Thyroid gland (tissue), 4 donors: ENCODE measurements at regions not wholly inside any gene's neighbourhood (a gene's known extent, or its start where the extent isn't known, plus 50 kb on each side); places are given as distances from the start of the nearest gene placed in this dataset.

Experiments used
- DNase-seq, 2 donors: peaks; one replicate each; pipeline ENCODE4 v3.0.0-alpha.2; 2019
- H3K27ac ChIP-seq, 3 donors: fragments of 200-600 bp; sonication (generic); 1 replicate in 2 of 3; 2 replicates in 1 of 3; pipeline ENCODE4 v1.5.1; 2016 to 2019; ENCODE audit warnings: mild to moderate bottlenecking in 1 of 3, moderate library complexity in 1 of 3
- H3K27me3 ChIP-seq: fragments of 200-600 bp; sonication (generic); one replicate; pipeline ENCODE4 v1.5.1; 2019
- H3K36me3 ChIP-seq, 2 donors: fragments of 200-600 bp; sonication (generic); one replicate each; pipeline ENCODE4 v1.5.1; 2016 to 2019
- H3K4me1 ChIP-seq, 2 donors: fragments of 200-600 bp; sonication (generic); one replicate each; pipeline ENCODE4 v1.5.1; 2017 to 2019
- H3K4me3 ChIP-seq, 3 donors: fragments of 200-600 bp; sonication (generic); replicated peaks in 1 of 3; 1 replicate in 2 of 3; 2 replicates in 1 of 3; pipeline ENCODE4 v1.5.1; 2016; ENCODE audit warnings: mild to moderate bottlenecking in 1 of 3
- H3K9me3 ChIP-seq: fragments of 200-600 bp; sonication (generic); one replicate; pipeline ENCODE4 v1.5.1; 2017
- CTCF ChIP-seq, 6 experiments: fragments of 200-600 bp in 3 of 6; fragments of 450-650 bp in 3 of 6; sonication (generic) in 3 of 6; IDR thresholded peaks; one replicate each; pipeline ENCODE4 v1.5.1; 2016 to 2019; ENCODE audit warnings: antibody characterized with exemption in 6 of 6, mild to moderate bottlenecking in 2 of 6, inconsistent platforms in 1 of 6, moderate library complexity in 1 of 6
- POLR2A ChIP-seq, 2 donors: fragments of 450-650 bp; IDR thresholded peaks; one replicate each; pipeline ENCODE4 v1.6.1; 2017; ENCODE audit warnings: antibody characterized with exemption in 2 of 2, mild to moderate bottlenecking in 2 of 2, moderate library complexity in 1 of 2
- WGBS, 2 donors: methylation state at CpG; one replicate each; pipeline ENCODE4 v1.1.5; 2017; 5-methylcytosine and 5-hydroxymethylcytosine counted together
- intact Hi-C: fragments of 100-400 bp; cut with DNase I; formaldehyde crosslinking; loops from one replicate; pipeline ENCODE4 v1.15.1; 2023

GRCh38 chr12:58563621-58564020 is 356.7 kb downstream of the LRIG3 start:
- no peaks in the 10 kb centered on the region for H3K27me3 ChIP-seq
- intact Hi-C loops = no loop called here
- H3K9me3 ChIP-seq = no peaks in the 10 kb centered on the region
- peaks cover 0 to 9% of the 10 kb centered on the region in 2 donors for H3K4me1 ChIP-seq
- H3K4me3 ChIP-seq = no peak overlapping the region
- H3K36me3 ChIP-seq = no peaks in the 10 kb centered on the region
- no peak overlapping the region for H3K27ac ChIP-seq
- TF ChIP-seq CTCF (IDR thresholded peaks at IDR 0.05) (no peak), POLR2A (IDR thresholded peaks at IDR 0.05) (no peak)
- no peak for DNase-seq

- DNase-seq = no peak
- Histone ChIP-seq H3K4me3 (no peak overlapping the region), H3K27ac (no peak overlapping the region), H3K36me3 (no peaks in the 10 kb centered on the region), H3K4me1 (peaks cover 0 to 9% of the 10 kb centered on the region in 2 donors), H3K9me3 (no peaks in the 10 kb centered on the region), H3K27me3 (no peaks in the 10 kb centered on the region)
- no peak for TF ChIP-seq CTCF (IDR thresholded peaks at IDR 0.05)
- no peak for TF ChIP-seq POLR2A (IDR thresholded peaks at IDR 0.05)
- WGBS, 2 donors = 65 to 78% methylated on average over 1 of the region's 1 CpG
- intact Hi-C loops = no loop called here
Observed at GRCh38 chr12:58564721-58565120, 355.6 kb downstream of the LRIG3 start.

- Histone ChIP-seq H3K4me1 (peaks cover 0 to 9% of the 10 kb centered on the region in 2 donors), H3K4me3 (no peak overlapping the region), H3K9me3 (no peaks in the 10 kb centered on the region), H3K27me3 (no peaks in the 10 kb centered on the region), H3K27ac (no peak overlapping the region), H3K36me3 (no peaks in the 10 kb centered on the region)
- WGBS, 2 donors = 90 to 92% methylated on average over 3 of the region's 3 CpGs
- DNase-seq = no peak
- intact Hi-C loops = no loop called here
- no peak for TF ChIP-seq CTCF (IDR thresholded peaks at IDR 0.05)
- no peak for TF ChIP-seq POLR2A (IDR thresholded peaks at IDR 0.05)
Observed at GRCh38 chr12:58566599-58566998, 353.7 kb downstream of the LRIG3 start.

- no peaks in the 10 kb centered on the region for H3K36me3 ChIP-seq
- intact Hi-C loops = no loop called here
- no peak overlapping the region for H3K4me3 ChIP-seq
- WGBS, 2 donors = 93 to 100% methylated on average over 1 of the region's 1 CpG
- peaks cover 0 to 9% of the 10 kb centered on the region in 2 donors for H3K4me1 ChIP-seq
- no peaks in the 10 kb centered on the region for H3K27me3 ChIP-seq
- no peaks in the 10 kb centered on the region for H3K9me3 ChIP-seq
- no peak overlapping the region for H3K27ac ChIP-seq
- no peak for DNase-seq
- no peak for TF ChIP-seq POLR2A (IDR thresholded peaks at IDR 0.05)
- TF ChIP-seq CTCF (IDR thresholded peaks at IDR 0.05) = no peak
Observed at GRCh38 chr12:58567189-58567588, 353.1 kb downstream of the LRIG3 start.

GRCh38 chr12:58570411-58570810 is 349.9 kb downstream of the LRIG3 start:
- H3K27me3 ChIP-seq = no peaks in the 10 kb centered on the region
- intact Hi-C loops = no loop called here
- no peaks in the 10 kb centered on the region for H3K9me3 ChIP-seq
- no peaks in the 10 kb centered on the region for H3K4me1 ChIP-seq
- 94 to 98% methylated on average over 1 of the region's 1 CpG for WGBS, 2 donors
- no peak overlapping the region for H3K27ac ChIP-seq
- H3K4me3 ChIP-seq = no peak overlapping the region
- no peaks in the 10 kb centered on the region for H3K36me3 ChIP-seq
- DNase-seq = no peak
- TF ChIP-seq POLR2A (IDR thresholded peaks at IDR 0.05) = no peak
- no peak for TF ChIP-seq CTCF (IDR thresholded peaks at IDR 0.05)
